AG04449 (cell line): ENCODE measurements at regions not wholly inside any gene's neighbourhood (a gene's known extent, or its start where the extent isn't known, plus 50 kb on each side); places are given as distances from the start of the nearest gene placed in this dataset.

Source experiments
- CTCF ChIA-PET: fragments of 350-600 bp; formaldehyde crosslinking; extraction: SDS; loops from one replicate; lab custom pipeline; 2021; ENCODE audit warnings: antibody characterized with exemption; lab: Yijun Ruan, JAX
- POLR2A ChIA-PET: fragments of 400-600, 350-600 bp; formaldehyde crosslinking; extraction: SDS; loops from one replicate; lab custom pipeline; 2020; ENCODE audit warnings: antibody characterized with exemption, inconsistent platforms; lab: Yijun Ruan, JAX
- DNase-seq: peaks from one replicate; pipeline ENCODE4 v3.0.0-alpha.2; 2010; ENCODE audit warnings: low read depth, low spot score
- H3K4me3 ChIP-seq: 2 replicates; pipeline ENCODE4 v1.5.1; 2011; ENCODE audit warnings: low read depth, mild to moderate bottlenecking, control low read depth, low read length
- TF ChIP-seq, protein P1 (sequence below): IDR thresholded peaks from one replicate; pipeline ENCODE4 v1.5.1; 2011; ENCODE audit warnings: mild to moderate bottlenecking, moderate library complexity, low read length, control low read depth, inconsistent platforms; ENCODE audit not compliant: insufficient read depth; ENCODE audit errors: missing control alignments

DNA sequence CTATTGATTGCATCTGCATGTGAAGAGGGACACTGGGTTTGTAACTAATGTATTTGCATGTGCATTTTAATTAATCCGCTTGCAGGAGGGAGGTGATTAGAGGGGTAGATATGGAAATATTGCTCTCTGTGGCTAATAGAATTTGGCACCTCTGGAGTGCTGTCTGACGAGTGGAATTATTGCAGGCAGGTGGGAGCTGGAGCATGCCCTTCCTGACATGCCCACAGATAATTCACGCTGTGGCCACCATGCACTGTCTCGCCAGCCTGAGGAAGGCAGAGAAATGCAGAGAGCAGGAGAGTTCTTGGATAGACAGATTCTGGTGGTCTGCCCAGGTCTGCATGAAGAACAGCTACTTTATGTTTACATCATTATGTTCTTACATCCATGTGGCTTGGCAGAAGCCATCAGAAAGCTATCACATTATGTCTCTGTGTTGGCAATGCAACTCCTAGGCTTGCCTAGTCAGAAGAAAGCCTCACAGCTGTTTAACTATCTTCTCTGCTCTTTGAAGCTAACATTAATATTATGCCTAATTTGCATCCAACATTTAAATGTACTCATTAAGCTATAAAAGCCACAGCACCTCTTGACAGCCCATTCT, 89.4 kb upstream of the DRD2 start:
- TF ChIP-seq, protein P1, sequence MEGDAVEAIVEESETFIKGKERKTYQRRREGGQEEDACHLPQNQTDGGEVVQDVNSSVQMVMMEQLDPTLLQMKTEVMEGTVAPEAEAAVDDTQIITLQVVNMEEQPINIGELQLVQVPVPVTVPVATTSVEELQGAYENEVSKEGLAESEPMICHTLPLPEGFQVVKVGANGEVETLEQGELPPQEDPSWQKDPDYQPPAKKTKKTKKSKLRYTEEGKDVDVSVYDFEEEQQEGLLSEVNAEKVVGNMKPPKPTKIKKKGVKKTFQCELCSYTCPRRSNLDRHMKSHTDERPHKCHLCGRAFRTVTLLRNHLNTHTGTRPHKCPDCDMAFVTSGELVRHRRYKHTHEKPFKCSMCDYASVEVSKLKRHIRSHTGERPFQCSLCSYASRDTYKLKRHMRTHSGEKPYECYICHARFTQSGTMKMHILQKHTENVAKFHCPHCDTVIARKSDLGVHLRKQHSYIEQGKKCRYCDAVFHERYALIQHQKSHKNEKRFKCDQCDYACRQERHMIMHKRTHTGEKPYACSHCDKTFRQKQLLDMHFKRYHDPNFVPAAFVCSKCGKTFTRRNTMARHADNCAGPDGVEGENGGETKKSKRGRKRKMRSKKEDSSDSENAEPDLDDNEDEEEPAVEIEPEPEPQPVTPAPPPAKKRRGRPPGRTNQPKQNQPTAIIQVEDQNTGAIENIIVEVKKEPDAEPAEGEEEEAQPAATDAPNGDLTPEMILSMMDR: no peak
- DNase-seq: no peak
- H3K4me3 ChIP-seq: no peak overlapping the region
- ChIA-PET POLR2A (no interaction called here), CTCF (no interaction called here)

DNA sequence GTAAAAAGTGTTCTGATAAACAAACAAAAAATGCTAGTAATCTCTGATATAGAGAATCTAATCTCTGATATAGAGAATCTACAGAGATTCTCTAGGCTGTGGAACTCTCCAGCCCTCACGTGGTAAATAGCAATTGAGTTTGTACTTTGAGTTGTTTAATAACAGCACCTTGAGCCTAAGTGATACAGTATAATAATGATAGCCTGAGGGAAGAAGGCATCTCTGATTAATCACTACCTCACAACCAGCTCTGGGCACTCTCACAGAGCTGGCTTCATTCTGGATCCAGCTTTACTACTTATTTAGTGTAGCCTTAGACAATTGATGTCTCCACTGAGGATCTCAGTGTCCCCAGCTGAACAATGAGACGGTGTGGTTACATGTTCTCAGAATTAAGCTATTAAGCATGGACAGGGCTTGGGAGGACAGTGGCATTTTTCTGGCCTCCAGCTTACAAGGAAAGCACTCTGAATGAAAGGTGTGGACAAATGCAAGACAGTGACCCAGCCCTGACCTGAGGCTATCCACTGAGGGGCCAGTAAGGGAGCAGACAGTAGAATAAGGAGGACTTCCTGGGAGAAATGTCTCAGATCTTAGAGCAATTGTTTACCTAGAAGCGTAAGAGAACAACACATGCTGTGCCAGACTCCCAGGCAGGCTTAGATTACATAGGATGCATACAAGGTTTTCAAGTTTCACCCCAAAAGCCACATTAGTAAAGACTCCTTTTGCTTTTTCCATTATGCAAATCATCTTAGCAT, 88.7 kb upstream of the DRD2 start:
- no peak for DNase-seq
- POLR2A ChIA-PET: no interaction called here

DNA sequence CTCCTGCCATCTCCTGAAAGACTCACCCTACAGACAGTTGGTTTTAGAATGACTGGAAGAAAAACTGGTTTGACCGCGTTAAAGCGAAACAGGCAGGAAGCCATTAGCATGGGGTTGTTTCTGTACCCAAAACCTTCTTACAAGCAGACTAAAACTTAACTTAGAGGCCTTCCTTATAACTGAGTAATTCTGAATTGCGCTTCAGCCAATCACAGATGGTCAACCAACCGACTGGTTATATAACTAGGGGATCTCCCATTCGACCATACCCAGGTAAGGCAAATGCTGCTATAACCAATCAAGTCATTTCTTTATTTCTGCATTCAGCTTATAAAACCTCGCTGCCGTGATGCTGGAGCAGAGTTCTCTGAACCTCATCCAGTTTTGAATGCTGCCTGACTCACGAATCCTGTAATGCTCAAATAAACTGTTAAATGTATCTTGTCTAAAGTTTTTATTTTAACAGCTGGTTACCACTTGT, 87.8 kb upstream of the DRD2 start:
- ChIA-PET POLR2A (no interaction called here), CTCF (no interaction called here)
- TF ChIP-seq, protein P1: no peak
- no peak for DNase-seq
- no peak overlapping the region for H3K4me3 ChIP-seq

More for the DNA sequence above, 88.7 kb upstream of the DRD2 start:
- CTCF ChIA-PET: interaction anchor here (0.6 kb wide), 1 partner anchor 10 kb away, joined by 4 read pairs; no protein-coding TSS in a partner anchor
- TF ChIP-seq, protein P1: no peak
- H3K4me3 ChIP-seq: no peak overlapping the region

DNA sequence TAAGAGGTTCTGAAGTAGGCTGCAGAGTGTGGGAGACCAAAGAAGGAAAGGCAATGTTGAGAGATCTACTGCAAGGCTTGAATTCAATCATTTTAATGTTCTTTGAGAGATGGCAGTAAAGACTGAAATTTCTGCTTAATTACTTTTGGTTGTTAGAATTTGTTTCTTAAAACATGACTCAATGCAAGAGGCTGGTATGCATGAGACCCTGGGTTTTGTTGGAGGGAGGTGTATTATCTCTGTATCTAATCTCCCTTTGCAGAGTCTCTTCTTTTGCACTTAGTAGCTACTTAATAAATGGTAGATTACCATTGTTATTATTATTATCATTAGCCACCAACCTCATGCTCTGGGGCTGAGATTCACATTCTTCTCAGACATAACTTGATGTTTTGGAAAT, 87.4 kb upstream of the DRD2 start:
- H3K4me3 ChIP-seq: no peak overlapping the region
- TF ChIP-seq, protein P1: no peak
- POLR2A ChIA-PET: no interaction called here
- CTCF ChIA-PET: no interaction called here
- no peak for DNase-seq

DNA sequence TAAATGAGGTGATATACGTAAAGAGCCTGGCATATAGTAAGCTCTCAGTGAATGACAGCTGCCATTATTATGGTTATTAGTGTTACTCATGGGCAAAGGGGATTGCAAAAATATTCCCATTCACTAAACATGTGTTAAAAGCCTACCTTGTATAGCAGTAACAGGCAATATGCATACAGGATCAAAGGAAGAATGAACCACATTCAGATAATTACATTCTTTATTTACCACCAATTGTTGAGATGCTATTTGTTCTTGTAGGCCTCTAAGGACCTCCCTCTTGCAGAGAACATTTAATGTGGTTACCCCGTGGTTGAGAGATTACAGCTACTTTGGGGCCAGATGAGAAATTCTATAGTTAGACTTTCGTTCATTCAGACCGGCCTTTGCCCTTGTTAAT, 82.7 kb upstream of the DRD2 start:
- TF ChIP-seq, protein P1: no peak
- no peak for DNase-seq
- CTCF ChIA-PET: interaction anchor here (1.7 kb wide), 1 partner anchor 25 kb away, joined by 6 read pairs; no protein-coding TSS in a partner anchor
- no peak overlapping the region for H3K4me3 ChIP-seq
- POLR2A ChIA-PET: no interaction called here

DNA sequence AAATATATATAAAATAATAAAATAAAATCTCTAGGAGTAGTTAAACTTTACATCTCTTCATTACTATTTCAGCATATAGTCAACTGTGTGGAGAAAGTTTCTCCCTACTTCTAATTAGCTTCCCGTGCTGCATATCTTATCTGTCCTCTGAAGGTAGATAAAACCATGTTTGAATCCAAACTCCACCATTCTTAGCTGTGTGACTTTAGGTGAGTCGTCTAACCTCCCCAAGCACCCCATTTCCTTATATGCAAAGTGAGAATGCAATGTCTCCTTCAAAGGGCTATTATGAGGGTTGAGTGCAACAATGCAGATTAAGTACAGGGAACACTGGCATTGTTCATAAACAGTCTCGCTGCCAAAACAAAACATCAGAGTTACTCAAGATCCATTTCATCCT, 80.8 kb upstream of the DRD2 start:
- POLR2A ChIA-PET: no interaction called here
- TF ChIP-seq, protein P1: no peak
- no peak overlapping the region for H3K4me3 ChIP-seq
- no peak for DNase-seq
- CTCF ChIA-PET: no interaction called here
